GM12891 (cell line): ENCODE measurements at regions not wholly inside any gene's neighbourhood (a gene's known extent, or its start where the extent isn't known, plus 50 kb on each side); places are given as distances from the start of the nearest gene placed in this dataset.

Source experiments
- POLR2A ChIP-seq: IDR thresholded peaks from 2 replicates; pipeline ENCODE4 v1.6.1; 2011; ENCODE audit warnings: low read depth, low read length, control low read depth
- POLR2AphosphoS5 ChIP-seq: IDR thresholded peaks from 2 replicates; pipeline ENCODE4 v1.6.1; 2011; ENCODE audit warnings: low read depth, low read length, control low read depth
- SPI1 ChIP-seq: IDR thresholded peaks from 2 replicates; pipeline ENCODE4 v1.6.1; 2011; ENCODE audit warnings: low read depth, low read length, control low read depth

DNA sequence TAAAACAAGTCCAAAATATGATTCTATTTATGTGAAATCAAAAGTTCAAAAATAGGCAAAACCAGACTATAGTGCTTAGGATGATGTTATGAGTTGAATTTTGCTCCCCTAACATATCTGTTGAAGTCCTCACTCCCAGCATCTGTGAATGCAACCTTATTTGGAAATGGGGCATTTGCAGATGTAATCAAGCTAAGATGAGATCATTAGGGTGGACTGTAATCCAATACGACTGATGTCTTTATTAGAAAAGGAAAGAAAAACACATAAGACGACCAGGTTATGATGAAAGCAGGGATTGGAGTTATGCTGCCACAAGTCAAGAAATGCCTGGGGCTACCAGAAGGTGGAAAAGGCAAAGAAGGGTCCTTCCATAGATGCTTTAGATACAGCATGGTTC lies 110.5 kb upstream of the CCDC39 start:
- TF ChIP-seq POLR2AphosphoS5: no peak
- TF ChIP-seq SPI1: no peak
- TF ChIP-seq POLR2A: no peak
